C4-2B (cell line): ENCODE measurements at regions not wholly inside any gene's neighbourhood (a gene's known extent, or its start where the extent isn't known, plus 50 kb on each side); places are given as distances from the start of the nearest gene placed in this dataset.

Experiments used
- H3K27ac ChIP-seq: fragments of 450-650 bp; 2 replicates; pipeline ENCODE4 v1.5.1; 2017
- ZFX ChIP-seq: fragments of 450-650 bp; IDR thresholded peaks from 2 replicates; pipeline ENCODE4 v1.6.1; 2017
- TF ChIP-seq, protein P1 (sequence below): fragments of 450-650 bp; conservative IDR thresholded peaks from 2 replicates; pipeline ENCODE4 v1.5.1; 2017; ENCODE audit warnings: mild to moderate bottlenecking

DNA sequence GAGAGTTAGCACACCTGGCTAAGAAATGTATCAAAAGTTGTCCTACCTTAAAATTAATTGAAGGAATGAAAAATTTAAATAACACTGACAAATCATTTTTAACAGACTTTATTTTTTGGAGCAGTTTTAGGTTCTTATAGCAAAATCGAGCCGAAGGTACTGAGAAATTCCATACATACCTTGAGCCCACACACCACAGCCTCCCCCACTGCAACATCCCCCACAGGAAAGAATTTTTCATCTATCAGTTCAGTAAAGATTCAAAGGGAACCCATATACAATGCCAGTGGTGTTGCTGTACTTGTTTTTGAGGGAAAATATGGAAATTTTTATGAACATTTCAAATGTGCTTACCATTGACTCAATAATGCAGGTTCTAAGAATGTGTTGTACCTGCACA, 169.8 kb upstream of the HS6ST1 start:
- TF ChIP-seq, protein P1, sequence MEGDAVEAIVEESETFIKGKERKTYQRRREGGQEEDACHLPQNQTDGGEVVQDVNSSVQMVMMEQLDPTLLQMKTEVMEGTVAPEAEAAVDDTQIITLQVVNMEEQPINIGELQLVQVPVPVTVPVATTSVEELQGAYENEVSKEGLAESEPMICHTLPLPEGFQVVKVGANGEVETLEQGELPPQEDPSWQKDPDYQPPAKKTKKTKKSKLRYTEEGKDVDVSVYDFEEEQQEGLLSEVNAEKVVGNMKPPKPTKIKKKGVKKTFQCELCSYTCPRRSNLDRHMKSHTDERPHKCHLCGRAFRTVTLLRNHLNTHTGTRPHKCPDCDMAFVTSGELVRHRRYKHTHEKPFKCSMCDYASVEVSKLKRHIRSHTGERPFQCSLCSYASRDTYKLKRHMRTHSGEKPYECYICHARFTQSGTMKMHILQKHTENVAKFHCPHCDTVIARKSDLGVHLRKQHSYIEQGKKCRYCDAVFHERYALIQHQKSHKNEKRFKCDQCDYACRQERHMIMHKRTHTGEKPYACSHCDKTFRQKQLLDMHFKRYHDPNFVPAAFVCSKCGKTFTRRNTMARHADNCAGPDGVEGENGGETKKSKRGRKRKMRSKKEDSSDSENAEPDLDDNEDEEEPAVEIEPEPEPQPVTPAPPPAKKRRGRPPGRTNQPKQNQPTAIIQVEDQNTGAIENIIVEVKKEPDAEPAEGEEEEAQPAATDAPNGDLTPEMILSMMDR, result no peak
- TF ChIP-seq ZFX, result no peak
- no peak overlapping the region for H3K27ac ChIP-seq

DNA sequence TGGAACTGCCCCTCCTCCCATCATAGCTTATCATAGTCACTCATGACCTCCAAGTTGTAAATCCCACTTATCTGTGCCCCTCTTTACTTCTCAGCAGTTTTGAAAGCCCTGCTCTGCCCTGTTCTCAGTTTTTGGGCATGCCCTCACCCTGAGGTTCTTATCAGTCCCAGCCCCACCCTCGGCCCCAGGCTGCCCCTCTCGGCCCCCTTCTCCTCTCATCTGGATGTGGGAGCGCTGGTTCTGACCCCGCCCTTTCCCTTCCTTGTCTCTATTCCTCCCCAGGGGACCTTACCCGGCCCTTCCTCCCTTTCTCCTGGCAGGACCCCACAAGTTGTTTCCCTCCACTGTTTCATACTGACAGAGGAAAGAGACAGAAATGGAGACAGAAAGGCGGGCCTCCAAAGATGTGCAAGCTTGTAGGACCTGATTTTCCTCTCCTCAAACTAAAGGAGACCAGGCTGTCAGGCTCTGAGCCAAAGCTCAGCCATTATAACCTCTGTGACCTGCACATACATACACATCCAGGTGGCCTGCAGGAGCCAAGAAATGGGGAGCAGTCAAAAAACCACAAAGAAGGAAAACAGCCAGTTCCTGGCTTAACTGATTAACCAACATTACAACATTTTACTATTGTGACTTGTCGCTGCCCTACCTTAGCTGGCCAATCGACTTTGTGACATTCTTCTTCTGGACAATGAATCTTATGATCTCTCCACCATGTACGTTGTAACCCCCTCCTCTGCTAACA, 171.0 kb upstream of the HS6ST1 start:
- H3K27ac ChIP-seq, result peak overlapping the region; percentile 2; the same call in 1 of the 2 replicates
- TF ChIP-seq, protein P1, result no peak
- no peak for TF ChIP-seq ZFX

- H3K27ac ChIP-seq, result no peak overlapping the region; the same call in 1 of the 2 replicates
- TF ChIP-seq, protein P1, result no peak
- TF ChIP-seq ZFX, result no peak
Observed at GRCh38 chr2:128490321-128490720, 171.7 kb upstream of the HS6ST1 start.

- H3K27ac ChIP-seq, result no peak overlapping the region
- TF ChIP-seq ZFX, result no peak
- TF ChIP-seq, protein P1, result no peak
Observed at GRCh38 chr2:128490881-128491691, 172.4 kb upstream of the HS6ST1 start.

- TF ChIP-seq, protein P1, result no peak
- TF ChIP-seq ZFX, result no peak
- H3K27ac ChIP-seq, result no peak overlapping the region
Observed at GRCh38 chr2:128491692-128492244, 173.1 kb upstream of the HS6ST1 start.

DNA sequence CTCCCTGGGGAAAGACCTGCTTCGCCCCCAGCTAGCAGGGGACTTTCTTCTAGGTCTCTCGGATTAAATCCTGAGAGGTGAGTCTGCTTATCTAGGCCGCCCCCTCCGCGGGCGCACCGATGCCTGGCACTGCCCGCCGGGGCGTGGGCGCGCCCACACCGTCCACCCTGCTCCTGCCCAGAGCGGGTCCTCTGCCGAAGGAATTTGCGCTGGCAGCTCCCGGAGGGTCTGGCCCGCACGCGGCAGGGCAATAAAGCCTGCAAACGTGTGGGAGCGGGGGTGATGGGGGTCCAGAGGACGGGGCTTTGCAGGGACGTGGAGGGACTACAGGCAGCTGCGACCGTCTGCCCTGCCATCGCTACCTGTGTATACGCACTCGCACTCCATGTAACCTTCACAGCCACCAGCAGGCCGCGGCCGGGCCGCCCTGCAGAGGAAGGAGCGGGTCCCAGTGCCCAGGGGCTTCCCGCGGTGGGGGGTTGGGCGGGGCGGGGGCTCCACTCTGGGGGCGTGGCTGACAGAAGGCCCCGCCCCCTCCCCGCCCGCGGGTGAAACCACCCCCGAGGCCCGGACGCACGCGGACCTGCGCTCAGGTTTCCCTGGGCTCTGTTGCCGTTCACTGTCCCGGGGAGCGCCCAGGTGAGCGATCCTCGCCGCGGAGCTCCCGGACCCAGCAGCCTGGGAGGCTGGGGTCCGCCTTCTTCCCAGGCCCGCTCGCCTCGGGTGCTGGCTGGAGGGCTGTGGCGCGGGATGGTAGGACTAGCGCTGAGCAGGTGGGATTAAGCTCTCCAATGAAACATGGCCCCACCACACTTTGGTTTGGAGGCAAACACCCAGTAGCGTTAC, 174.5 kb upstream of the HS6ST1 start:
- H3K27ac ChIP-seq, result no peak overlapping the region
- TF ChIP-seq, protein P1, result no peak
- TF ChIP-seq ZFX, result no peak
